ENCODE measurements at regions not wholly inside any gene's neighbourhood (a gene's known extent, or its start where the extent isn't known, plus 50 kb on each side); places are given as distances from the start of the nearest gene placed in this dataset.

GRCh38 chr6:114435985-114436384 is 93.2 kb upstream of the HS3ST5 start:
- DNase-seq = no peak
- H3K4me3 ChIP-seq (ENCODE audit: low read length) = no peak overlapping the region
- TF ChIP-seq CTCF (IDR thresholded peaks at IDR 0.05; ENCODE audit: low read length) (no peak), EZH2 (optimal IDR thresholded peaks at IDR 0.05; ENCODE audit: low read depth, low read length) (no peak), EZH2phosphoT487 (IDR thresholded peaks at IDR 0.05; ENCODE audit: low read length) (no peak)
- H3K79me2 ChIP-seq (ENCODE audit: low read length) = no peaks in the 10 kb centered on the region
- no peak overlapping the region for H3K9ac ChIP-seq (ENCODE audit: low read length)
- no peaks in the 10 kb centered on the region for H3K9me3 ChIP-seq (replicated peaks; ENCODE audit: insufficient read depth, low read length)
- no peak overlapping the region for H2AFZ ChIP-seq (ENCODE audit: low read length)
- H3K4me1 ChIP-seq (ENCODE audit: low read length) = 0 out of 2 replicates have a peak, but pooled peaks cover 5% of the 10 kb centered on the region
- H3K36me3 ChIP-seq (replicated peaks; ENCODE audit: insufficient read depth, low read length) = no peaks in the 10 kb centered on the region
- H3K4me2 ChIP-seq (ENCODE audit: low read depth, low read length) = no peak overlapping the region
- no peaks in the 10 kb centered on the region for H3K27me3 ChIP-seq (replicated peaks; ENCODE audit: insufficient read depth, low read length)
- peaks cover 5% of the 10 kb centered on the region for H3F3A ChIP-seq (ENCODE audit: insufficient read depth, low read length)
- no peaks in the 10 kb centered on the region for H4K20me1 ChIP-seq (ENCODE audit: insufficient read depth, low read length)
- H3K9me2 ChIP-seq (replicated peaks; ENCODE audit: insufficient read depth, low read length) = no peaks in the 10 kb centered on the region
- H3K27ac ChIP-seq (ENCODE audit: low read length) = no peak overlapping the region

GRCh38 chr6:114432400-114432799 is 89.6 kb upstream of the HS3ST5 start:
- Histone ChIP-seq H3K4me3 (ENCODE audit: low read length) (no peak overlapping the region), H3K9me2 (replicated peaks; ENCODE audit: insufficient read depth, low read length) (no peaks in the 10 kb centered on the region), H3K9ac (ENCODE audit: low read length) (no peak overlapping the region), H3K4me2 (ENCODE audit: low read depth, low read length) (no peak overlapping the region), H3K27ac (ENCODE audit: low read length) (no peak overlapping the region), H3K36me3 (replicated peaks; ENCODE audit: insufficient read depth, low read length) (no peaks in the 10 kb centered on the region), H3K4me1 (ENCODE audit: low read length) (no peaks in the 10 kb centered on the region), H4K20me1 (ENCODE audit: insufficient read depth, low read length) (no peaks in the 10 kb centered on the region), H3F3A (ENCODE audit: insufficient read depth, low read length) (no peaks in the 10 kb centered on the region), H3K9me3 (replicated peaks; ENCODE audit: insufficient read depth, low read length) (no peaks in the 10 kb centered on the region), H3K27me3 (replicated peaks; ENCODE audit: insufficient read depth, low read length) (no peaks in the 10 kb centered on the region), H2AFZ (ENCODE audit: low read length) (no peak overlapping the region), H3K79me2 (ENCODE audit: low read length) (no peaks in the 10 kb centered on the region)
- TF ChIP-seq EZH2 (optimal IDR thresholded peaks at IDR 0.05; ENCODE audit: low read depth, low read length) (no peak), EZH2phosphoT487 (IDR thresholded peaks at IDR 0.05; ENCODE audit: low read length) (no peak), CTCF (IDR thresholded peaks at IDR 0.05; ENCODE audit: low read length) (no peak)
- DNase-seq = no peak

- Histone ChIP-seq H3K79me2 (ENCODE audit: low read length) (no peaks in the 10 kb centered on the region), H3K9me2 (replicated peaks; ENCODE audit: insufficient read depth, low read length) (no peaks in the 10 kb centered on the region), H3K4me2 (ENCODE audit: low read depth, low read length) (no peak overlapping the region)
These were observed 88.8 kb upstream of the HS3ST5 start for GRCh38 chr6:114431641-114432040.

More at GRCh38 chr6:114431641-114432040, 88.8 kb upstream of the HS3ST5 start:
- no peaks in the 10 kb centered on the region for H3K9me3 ChIP-seq (replicated peaks; ENCODE audit: insufficient read depth, low read length)
- H3K27ac ChIP-seq (ENCODE audit: low read length) = no peak overlapping the region
- no peak overlapping the region for H3K9ac ChIP-seq (ENCODE audit: low read length)
- no peaks in the 10 kb centered on the region for H3F3A ChIP-seq (ENCODE audit: insufficient read depth, low read length)
- no peaks in the 10 kb centered on the region for H3K4me1 ChIP-seq (ENCODE audit: low read length)
- no peaks in the 10 kb centered on the region for H3K27me3 ChIP-seq (replicated peaks; ENCODE audit: insufficient read depth, low read length)
- H4K20me1 ChIP-seq (ENCODE audit: insufficient read depth, low read length) = no peaks in the 10 kb centered on the region
- no peak overlapping the region for H2AFZ ChIP-seq (ENCODE audit: low read length)
- H3K4me3 ChIP-seq (ENCODE audit: low read length) = no peak overlapping the region
- H3K36me3 ChIP-seq (replicated peaks; ENCODE audit: insufficient read depth, low read length) = no peaks in the 10 kb centered on the region
- no peak for DNase-seq
- no peak for TF ChIP-seq EZH2phosphoT487 (IDR thresholded peaks at IDR 0.05; ENCODE audit: low read length)
- no peak for TF ChIP-seq EZH2 (optimal IDR thresholded peaks at IDR 0.05; ENCODE audit: low read depth, low read length)
- TF ChIP-seq CTCF (IDR thresholded peaks at IDR 0.05; ENCODE audit: low read length) = no peak
